Sigmoid colon (tissue), 6 donors: ENCODE measurements at regions not wholly inside any gene's neighbourhood (a gene's known extent, or its start where the extent isn't known, plus 50 kb on each side); places are given as distances from the start of the nearest gene placed in this dataset.

Experiments used
- DNase-seq: peaks from one replicate; pipeline ENCODE4 v3.0.0-alpha.2; 2019
- H3K27ac ChIP-seq, 4 donors: fragments of 200-600 bp; sonication (generic); one replicate each; pipeline ENCODE4 v1.5.1; 2016 to 2019; ENCODE audit warnings: mild to moderate bottlenecking in 1 of 4
- H3K27me3 ChIP-seq, 3 donors: fragments of 200-600 bp; sonication (generic); one replicate each; pipeline ENCODE4 v1.5.1; 2019; ENCODE audit warnings: mild to moderate bottlenecking in 1 of 3
- H3K36me3 ChIP-seq, 4 donors: fragments of 200-600 bp; sonication (generic); one replicate each; pipeline ENCODE4 v1.5.1; 2016 to 2019
- H3K4me1 ChIP-seq, 4 donors: fragments of 200-600 bp; sonication (generic); one replicate each; pipeline ENCODE4 v1.5.1; 2017 to 2019
- H3K4me3 ChIP-seq, 4 donors: fragments of 200-600 bp; sonication (generic); one replicate each; pipeline ENCODE4 v1.5.1; 2017 to 2019; ENCODE audit warnings: mild to moderate bottlenecking in 2 of 4, moderate library complexity in 1 of 4
- H3K9me3 ChIP-seq, 4 donors: fragments of 200-600 bp in 3 of 4; sonication (generic) in 3 of 4; one replicate each; pipeline versions ENCODE4 v1.5.1 to v1.6.1; 2013 to 2019
- EP300 ChIP-seq, 4 donors: sonication (generic); formaldehyde crosslinking; IDR thresholded peaks; one replicate each; pipeline ENCODE4 v1.6.1; 2017; ENCODE audit warnings: antibody characterized with exemption in 4 of 4
- POLR2A ChIP-seq, 2 donors: fragments of 450-650 bp; IDR thresholded peaks; one replicate each; pipeline ENCODE4 v1.6.1; 2016; ENCODE audit warnings: antibody characterized with exemption in 2 of 2, mild to moderate bottlenecking in 2 of 2, moderate library complexity in 2 of 2
- POLR2AphosphoS5 ChIP-seq, 4 donors: sonication (generic); formaldehyde crosslinking; IDR thresholded peaks; one replicate each; pipeline ENCODE4 v1.6.1; 2017; ENCODE audit warnings: antibody characterized with exemption in 4 of 4
- WGBS, 2 donors: extraction: QIAGEN DNeasy Blood & Tissue Kit; methylation state at CpG; one replicate each; pipeline ENCODE4 v1.1.7; 2013; 5-methylcytosine and 5-hydroxymethylcytosine counted together
- intact Hi-C: fragments of 100-400 bp; cut with DNase I; formaldehyde crosslinking; loops from one replicate; pipeline ENCODE4 v1.15.1; 2023
- TF ChIP-seq, protein P1 (sequence below), 4 experiments: fragments of 450-650 bp in 3 of 4; fragments of 200-600 bp in 1 of 4; IDR thresholded peaks; one replicate each; pipeline ENCODE4 v1.5.1; 2016 to 2019; ENCODE audit warnings: antibody characterized with exemption in 4 of 4, mild to moderate bottlenecking in 3 of 4, moderate library complexity in 2 of 4
- donor health status: healthy with polysubstance abuse.
- donor health status: healthy.

DNA sequence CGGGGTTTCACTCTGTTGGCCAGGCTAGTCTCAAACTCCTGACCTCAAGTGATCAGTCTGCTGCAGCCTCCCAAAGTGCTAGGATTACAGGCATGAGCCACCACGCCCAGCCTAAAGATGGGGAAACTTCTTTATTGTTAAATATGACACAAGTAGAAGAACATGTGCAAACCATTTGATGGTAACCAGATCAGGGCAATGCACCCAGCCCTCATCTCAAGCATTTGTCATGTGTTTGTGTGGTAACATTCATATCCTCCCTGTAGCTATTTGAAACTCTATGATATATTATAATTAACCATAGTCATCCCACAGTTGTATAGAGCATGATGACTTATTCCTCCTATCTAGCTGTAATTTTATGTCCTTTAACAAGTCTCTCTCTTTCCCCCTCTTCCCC is 119.5 kb upstream of the TMPRSS2 start:
- WGBS, 2 donors: 85 to 88% methylated on average over 2 of the region's 2 CpGs
- DNase-seq: no peak

DNA sequence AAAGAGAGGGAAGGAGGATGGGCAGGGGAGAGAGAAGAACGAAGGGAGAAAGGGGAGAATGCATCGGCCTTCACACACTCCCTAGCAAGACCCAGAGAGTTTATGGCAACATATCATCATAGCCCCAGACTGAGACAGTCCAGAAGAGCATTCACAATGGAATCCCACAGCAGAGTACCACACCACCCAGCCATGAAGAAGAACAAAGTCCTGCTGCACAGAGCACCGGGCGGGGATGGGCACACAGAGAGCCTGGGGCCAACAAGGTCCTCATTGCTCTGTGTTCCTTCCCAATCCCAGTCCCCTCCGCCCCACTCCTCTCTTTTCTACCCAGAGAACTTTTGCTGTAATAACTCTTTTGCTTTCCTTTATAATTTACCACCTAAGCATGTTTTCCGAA is 118.1 kb upstream of the TMPRSS2 start:
- TF ChIP-seq, protein P1, sequence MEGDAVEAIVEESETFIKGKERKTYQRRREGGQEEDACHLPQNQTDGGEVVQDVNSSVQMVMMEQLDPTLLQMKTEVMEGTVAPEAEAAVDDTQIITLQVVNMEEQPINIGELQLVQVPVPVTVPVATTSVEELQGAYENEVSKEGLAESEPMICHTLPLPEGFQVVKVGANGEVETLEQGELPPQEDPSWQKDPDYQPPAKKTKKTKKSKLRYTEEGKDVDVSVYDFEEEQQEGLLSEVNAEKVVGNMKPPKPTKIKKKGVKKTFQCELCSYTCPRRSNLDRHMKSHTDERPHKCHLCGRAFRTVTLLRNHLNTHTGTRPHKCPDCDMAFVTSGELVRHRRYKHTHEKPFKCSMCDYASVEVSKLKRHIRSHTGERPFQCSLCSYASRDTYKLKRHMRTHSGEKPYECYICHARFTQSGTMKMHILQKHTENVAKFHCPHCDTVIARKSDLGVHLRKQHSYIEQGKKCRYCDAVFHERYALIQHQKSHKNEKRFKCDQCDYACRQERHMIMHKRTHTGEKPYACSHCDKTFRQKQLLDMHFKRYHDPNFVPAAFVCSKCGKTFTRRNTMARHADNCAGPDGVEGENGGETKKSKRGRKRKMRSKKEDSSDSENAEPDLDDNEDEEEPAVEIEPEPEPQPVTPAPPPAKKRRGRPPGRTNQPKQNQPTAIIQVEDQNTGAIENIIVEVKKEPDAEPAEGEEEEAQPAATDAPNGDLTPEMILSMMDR (IDR thresholded peaks at IDR 0.05): no peak
- TF ChIP-seq POLR2AphosphoS5 (IDR thresholded peaks at IDR 0.05) (no peak), POLR2A (IDR thresholded peaks at IDR 0.05) (no peak), EP300 (IDR thresholded peaks at IDR 0.05) (no peak)
- no peak overlapping the region for H3K4me3 ChIP-seq
- WGBS, 2 donors: 53 to 75% methylated on average over 6 of the region's 6 CpGs
- H3K4me1 ChIP-seq: no peaks in the 10 kb centered on the region
- DNase-seq: no peak
- H3K36me3 ChIP-seq: no peaks in the 10 kb centered on the region
- intact Hi-C loops: no loop called here
- H3K27me3 ChIP-seq: peaks cover 0 to 6% (median 0%) of the 10 kb centered on the region in 3 donors
- no peak overlapping the region for H3K27ac ChIP-seq
- H3K9me3 ChIP-seq: peaks cover 0 to 2% (median 0%) of the 10 kb centered on the region in 4 donors

More for the DNA sequence above, 119.5 kb upstream of the TMPRSS2 start:
- Histone ChIP-seq H3K4me1 (no peaks in the 10 kb centered on the region), H3K4me3 (no peak overlapping the region), H3K36me3 (no peaks in the 10 kb centered on the region), H3K27ac (no peak overlapping the region), H3K27me3 (peaks cover 0 to 6% (median 0%) of the 10 kb centered on the region in 3 donors), H3K9me3 (peaks cover 0 to 2% (median 0%) of the 10 kb centered on the region in 4 donors)
- TF ChIP-seq EP300 (IDR thresholded peaks at IDR 0.05) (no peak), POLR2AphosphoS5 (IDR thresholded peaks at IDR 0.05) (no peak), POLR2A (IDR thresholded peaks at IDR 0.05) (no peak)
- TF ChIP-seq, protein P1 (IDR thresholded peaks at IDR 0.05): no peak
- intact Hi-C loops: no loop called here

DNA sequence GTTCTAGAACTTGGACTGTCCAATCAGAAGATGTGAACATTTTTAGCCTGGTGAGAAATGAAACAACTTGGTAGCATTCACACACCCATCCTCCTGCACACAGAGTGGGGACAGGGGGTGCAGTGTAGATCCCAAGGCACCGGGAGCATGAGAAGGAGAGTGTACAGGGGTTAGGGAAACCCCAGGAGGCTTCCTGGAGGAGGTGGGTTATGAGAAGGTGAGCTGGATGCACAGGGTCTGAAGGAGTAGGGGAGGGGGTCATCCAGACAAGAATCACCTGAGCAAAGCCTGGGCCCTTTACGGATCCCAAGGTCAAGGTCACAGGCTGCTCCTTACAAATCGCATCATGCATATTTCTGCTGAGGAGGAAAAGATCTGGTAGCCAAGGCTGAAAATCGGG is 117.5 kb upstream of the TMPRSS2 start:
- WGBS, 2 donors: 62 to 79% methylated on average over 4 of the region's 4 CpGs
- Histone ChIP-seq H3K27me3 (peaks cover 0 to 6% (median 0%) of the 10 kb centered on the region in 3 donors), H3K36me3 (no peaks in the 10 kb centered on the region), H3K9me3 (peaks cover 0 to 2% (median 0%) of the 10 kb centered on the region in 4 donors), H3K27ac (no peak overlapping the region), H3K4me1 (no peaks in the 10 kb centered on the region), H3K4me3 (no peak overlapping the region)
- intact Hi-C loops: no loop called here
- peak; percentile 14 for DNase-seq
- TF ChIP-seq EP300 (IDR thresholded peaks at IDR 0.05) (no peak), POLR2AphosphoS5 (IDR thresholded peaks at IDR 0.05) (no peak), POLR2A (IDR thresholded peaks at IDR 0.05) (no peak)
- TF ChIP-seq, protein P1 (IDR thresholded peaks at IDR 0.05): no peak

DNA sequence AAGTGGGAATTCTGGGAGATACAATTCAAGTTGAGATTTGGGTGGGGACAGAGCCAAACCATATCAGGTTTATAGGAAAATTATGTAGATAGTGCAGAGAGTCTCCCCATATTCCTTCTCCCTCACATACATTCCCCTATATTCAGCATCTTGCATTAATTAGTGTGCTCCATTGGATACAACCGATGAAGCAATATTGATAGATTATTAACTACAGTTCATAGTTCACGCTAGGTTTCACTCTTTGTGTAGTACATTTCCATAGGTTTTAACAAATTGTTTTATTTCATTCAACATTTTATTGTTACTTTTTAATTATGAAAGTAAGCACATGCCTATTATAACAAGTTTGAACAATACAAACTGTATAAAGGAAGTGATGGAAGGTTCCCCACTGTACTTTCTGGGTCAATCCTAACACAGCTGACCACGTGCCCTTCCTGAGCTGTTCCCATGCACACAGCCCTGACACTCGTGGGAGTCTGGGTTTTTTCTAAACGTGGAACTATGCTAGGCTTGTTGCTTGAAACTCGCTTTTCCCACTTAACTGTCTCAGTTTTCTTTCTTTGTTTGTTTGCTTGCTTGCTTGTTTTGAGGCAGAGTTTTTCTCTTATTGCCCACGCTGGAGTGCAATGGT is 116.8 kb upstream of the TMPRSS2 start:
- intact Hi-C loops: no loop called here

More for the DNA sequence above, 116.8 kb upstream of the TMPRSS2 start:
- DNase-seq: no peak
- H3K36me3 ChIP-seq: no peaks in the 10 kb centered on the region
- no peak overlapping the region for H3K27ac ChIP-seq
- WGBS, 2 donors: 75 to 79% methylated on average over 7 of the region's 7 CpGs
- no peak for TF ChIP-seq EP300 (IDR thresholded peaks at IDR 0.05)
- no peak for TF ChIP-seq POLR2A (IDR thresholded peaks at IDR 0.05)
- TF ChIP-seq, protein P1 (IDR thresholded peaks at IDR 0.05): no peak
- TF ChIP-seq POLR2AphosphoS5 (IDR thresholded peaks at IDR 0.05): no peak
- no peak overlapping the region for H3K4me3 ChIP-seq
- H3K9me3 ChIP-seq: peaks cover 0 to 2% (median 0%) of the 10 kb centered on the region in 4 donors
- peaks cover 0 to 6% (median 0%) of the 10 kb centered on the region in 3 donors for H3K27me3 ChIP-seq
- H3K4me1 ChIP-seq: no peaks in the 10 kb centered on the region
